NCI-H1436 (cell line): ENCODE measurements at regions not wholly inside any gene's neighbourhood (a gene's known extent, or its start where the extent isn't known, plus 50 kb on each side); places are given as distances from the start of the nearest gene placed in this dataset.

ENCODE experiments used
- DNase-seq: peaks from one replicate; lab custom pipeline; 2025; lab: John Stamatoyannopoulos, UW

- DNase-seq, result no peak
Measured at GRCh38 chr3:72341920-72342319, 506.3 kb downstream of the SHQ1 start.

GRCh38 chr3:72341380-72341770, 506.9 kb downstream of the SHQ1 start:
- DNase-seq, result no peak

DNA sequence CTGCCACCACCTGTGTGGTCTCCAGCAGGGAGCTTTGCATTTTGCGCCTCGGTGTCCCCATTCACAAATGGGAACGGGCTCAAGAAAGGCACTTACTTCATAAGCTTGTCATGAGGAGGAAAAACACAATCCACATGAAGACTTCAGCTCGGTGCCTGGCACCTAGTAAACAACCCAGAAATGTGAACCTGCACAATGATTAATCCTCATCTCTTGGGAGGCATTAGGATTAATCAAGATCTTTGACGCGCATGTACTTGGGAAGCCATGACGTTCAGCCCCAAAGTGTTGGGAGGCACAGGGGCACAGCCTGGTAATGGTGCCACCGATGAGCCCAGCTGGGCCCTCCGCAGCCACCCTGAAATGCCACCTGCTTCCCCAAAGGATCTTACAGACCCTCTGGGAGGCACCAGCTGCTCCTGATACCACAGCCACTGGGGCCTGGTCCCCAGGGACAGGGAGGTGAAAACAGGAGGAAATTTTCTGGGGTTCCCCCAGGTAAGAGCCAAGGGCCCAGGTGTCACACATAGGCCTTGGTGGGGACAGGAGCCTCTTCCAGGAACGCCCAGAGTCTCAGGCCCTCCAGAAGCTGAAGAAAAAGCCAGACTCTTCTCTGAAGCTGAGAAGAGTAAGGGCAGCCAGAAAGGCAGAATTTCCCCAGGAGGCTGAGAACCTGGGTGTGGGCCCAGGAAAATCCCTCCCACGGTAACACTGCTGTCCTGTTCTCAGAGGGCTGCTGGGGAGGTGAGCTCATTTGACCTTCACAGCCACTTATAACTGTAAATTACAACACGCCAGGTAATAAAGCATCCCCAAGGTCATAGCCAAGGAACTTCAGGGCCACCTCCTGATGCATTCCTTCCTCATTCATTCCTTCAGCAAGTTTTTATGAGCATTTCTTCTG, 507.5 kb downstream of the SHQ1 start:
- no peak for DNase-seq

- DNase-seq, result no peak
Measured at GRCh38 chr3:72340056-72340455, 508.2 kb downstream of the SHQ1 start.

GRCh38 chr3:72339670-72340030, 508.6 kb downstream of the SHQ1 start:
- DNase-seq, result no peak

- DNase-seq, result no peak
Measured at GRCh38 chr3:72338942-72339669, 509.1 kb downstream of the SHQ1 start.

DNA sequence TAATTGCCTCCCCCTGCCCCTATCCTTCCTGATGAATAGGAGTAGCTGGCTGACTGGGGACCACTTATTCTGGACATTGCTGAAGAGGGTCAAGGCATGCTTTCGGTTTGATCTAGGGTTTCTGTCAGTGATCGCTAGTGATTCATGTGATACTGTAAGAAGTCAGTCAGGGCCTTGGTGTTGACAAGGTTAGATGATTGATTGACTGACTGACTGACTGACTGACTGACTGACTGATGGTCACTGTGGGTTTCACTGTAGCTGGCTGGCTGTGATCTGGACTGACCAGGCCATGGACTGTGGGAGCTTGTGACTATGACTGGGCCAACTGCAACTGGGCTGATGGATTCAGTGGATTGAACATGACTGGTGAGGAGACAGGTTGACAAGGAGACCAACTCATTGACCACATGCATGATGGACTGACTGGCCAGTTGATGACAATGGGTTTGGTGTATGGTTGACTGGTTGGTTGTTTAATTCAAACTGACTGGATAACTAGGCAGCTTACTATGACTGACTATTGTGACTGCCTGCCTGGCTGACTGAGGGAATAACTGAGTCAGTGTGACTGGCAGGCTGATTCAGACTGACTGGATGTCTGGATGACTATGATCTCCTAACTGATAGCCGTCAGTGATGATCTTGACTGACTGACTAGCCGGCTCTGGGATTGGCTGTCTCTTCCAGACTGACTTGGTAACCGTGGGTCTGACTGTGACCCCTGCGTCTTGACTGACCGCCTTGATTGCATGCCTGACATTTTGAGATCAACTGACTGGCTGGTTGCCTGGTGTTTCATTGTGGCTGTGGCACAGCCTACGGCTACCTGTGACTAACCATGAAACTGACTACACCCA, 509.9 kb downstream of the SHQ1 start:
- no peak for DNase-seq

DNA sequence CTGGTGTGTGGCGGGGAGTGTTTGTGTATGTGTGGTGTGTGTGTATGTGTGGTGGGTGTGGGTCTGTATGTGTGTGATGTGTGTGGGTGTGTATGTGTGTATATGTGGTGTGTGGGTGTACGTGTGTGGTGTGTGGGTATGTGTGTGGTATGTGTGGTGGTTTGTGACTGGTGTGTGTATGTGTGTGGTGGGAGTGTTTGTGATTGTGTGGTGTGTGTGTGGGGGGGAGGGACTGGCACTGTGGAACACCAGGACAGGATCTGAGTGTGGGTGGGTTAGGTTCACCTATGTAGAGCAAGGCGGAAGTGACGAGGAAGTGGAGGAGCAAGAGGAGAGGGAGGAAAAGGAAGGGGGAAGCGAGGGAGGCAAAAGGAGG, 510.8 kb downstream of the SHQ1 start:
- DNase-seq, result no peak

- DNase-seq, result peak; percentile 35
Measured at GRCh38 chr3:72336821-72337479, 511.3 kb downstream of the SHQ1 start.

GRCh38 chr3:72336114-72336651, 512.1 kb downstream of the SHQ1 start:
- DNase-seq, result no peak

GRCh38 chr3:72335458-72336095, 512.7 kb downstream of the SHQ1 start:
- DNase-seq, result no peak

- DNase-seq, result no peak
Measured at GRCh38 chr3:72334681-72335457, 513.4 kb downstream of the SHQ1 start.

GRCh38 chr3:72332689-72333088, 515.6 kb downstream of the SHQ1 start:
- no peak for DNase-seq

DNA sequence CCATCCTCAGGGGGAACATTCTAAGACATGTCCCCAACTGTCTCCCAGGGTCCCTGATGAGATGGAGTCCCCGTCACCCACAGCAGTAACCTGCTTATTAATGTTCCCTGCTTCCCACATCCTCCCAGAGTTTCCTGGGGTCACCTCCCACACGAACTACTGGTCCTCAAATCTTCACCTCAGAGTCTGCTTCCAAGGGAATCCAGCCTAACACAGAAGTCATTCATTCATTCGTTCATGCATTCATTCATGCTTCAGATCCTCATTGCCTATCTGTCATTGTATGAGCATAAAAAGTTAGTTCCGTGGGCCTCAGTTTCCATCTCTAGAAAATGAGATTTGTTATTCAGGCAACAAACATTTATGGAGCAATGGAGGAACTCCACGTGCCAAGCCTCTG, 516.2 kb downstream of the SHQ1 start:
- DNase-seq, result no peak

GRCh38 chr3:72331076-72331475, 517.2 kb downstream of the SHQ1 start:
- no peak for DNase-seq

DNA sequence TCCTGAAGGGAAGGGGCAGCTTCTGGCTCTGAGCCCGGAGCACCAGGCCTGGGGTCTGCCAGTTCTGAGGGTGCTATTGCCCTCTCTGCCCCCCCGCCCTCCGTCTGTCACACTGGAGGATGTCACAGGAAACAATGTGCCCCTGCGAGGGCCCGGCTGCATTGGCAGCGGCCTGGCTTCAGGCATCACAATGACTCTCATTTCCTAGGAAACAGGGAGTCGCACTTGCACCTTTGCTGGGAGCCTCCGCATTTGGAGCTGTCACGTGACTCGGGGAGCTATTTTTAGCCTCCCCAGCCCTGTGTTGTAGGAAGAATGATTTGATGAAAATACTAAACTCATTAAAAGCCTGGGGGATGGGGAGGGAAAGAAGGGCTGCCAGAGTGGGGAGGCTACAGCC, 518.9 kb downstream of the SHQ1 start:
- DNase-seq, result no peak

DNA sequence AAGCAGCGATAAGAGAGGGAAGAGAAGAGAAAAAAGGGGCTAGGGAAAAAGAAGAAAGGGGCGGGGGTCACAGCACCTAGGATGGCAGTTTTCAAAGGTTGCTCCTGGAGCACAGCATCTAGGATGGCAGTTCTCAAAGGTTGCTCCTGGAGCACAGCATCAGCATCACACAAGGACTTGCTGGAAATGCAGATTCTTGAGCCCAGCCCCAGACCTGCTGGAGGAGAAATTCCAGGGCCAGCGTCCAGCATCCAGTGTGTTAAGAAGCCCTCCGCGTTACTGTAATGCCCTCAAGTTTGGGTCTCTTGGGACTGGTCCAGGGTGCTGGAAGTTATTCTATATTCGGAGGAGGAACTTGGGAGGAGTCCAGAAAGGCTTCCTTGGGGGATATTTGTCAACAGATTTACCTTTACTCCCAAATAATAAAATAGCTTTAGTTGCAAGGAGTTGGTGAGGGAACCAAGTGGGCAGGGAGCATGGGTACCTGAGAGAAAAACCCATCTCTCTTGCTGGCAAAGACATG, 519.4 kb downstream of the SHQ1 start:
- no peak for DNase-seq

DNA sequence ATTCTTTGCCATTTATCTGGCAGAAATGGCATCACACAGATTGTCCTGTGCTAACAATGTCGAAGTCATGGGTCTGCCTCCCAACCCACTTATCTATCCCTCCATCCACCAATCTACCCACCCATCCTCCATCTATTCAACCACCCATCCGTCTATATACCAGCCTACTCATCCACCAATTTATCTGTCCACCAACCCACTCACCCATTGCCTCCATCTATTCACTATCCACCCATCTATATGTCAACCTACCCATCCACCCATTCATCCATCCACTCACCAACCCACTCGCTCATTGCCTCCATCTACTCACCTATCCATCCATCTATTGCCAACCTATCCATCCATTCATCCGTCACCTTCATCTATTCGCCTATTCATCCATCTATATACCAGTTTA, 521.2 kb downstream of the SHQ1 start:
- no peak for DNase-seq

DNA sequence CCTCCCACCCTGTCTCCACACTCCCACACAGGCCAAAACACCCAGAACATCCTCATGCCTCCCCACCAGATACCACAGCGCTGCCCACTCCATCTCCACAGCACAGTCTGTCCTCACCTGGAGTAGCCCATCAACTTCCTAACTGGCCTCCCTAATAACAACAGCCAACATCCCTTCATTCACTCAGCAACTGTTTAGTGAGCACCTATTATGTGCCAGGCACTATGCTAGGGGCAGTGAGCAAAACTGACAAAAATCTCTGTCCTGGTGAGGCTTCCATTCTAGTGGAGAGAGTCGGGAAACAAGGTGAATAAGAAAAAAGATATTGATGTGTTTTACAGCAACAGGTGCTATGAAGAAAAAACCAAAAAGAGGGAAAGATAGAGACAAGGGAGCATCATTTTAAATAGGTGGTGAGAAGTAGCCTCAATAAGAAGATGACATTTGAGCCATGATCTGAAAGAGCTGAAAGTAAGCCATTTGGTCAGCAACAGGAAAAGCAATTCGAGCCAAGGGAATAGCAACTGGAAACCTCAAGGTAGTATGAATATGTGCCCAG, 523.9 kb downstream of the SHQ1 start:
- DNase-seq, result no peak

GRCh38 chr3:72323773-72324172, 524.5 kb downstream of the SHQ1 start:
- no peak for DNase-seq
